HG03097 (cell line): ENCODE measurements at regions not wholly inside any gene's neighbourhood (a gene's known extent, or its start where the extent isn't known, plus 50 kb on each side); places are given as distances from the start of the nearest gene placed in this dataset.

Experiments used
- ATAC-seq: cut with Tn5 transposase; IDR thresholded peaks from one replicate; pipeline ENCODE4 v1.9.1; 2021; ENCODE audit not compliant: unreplicated experiment, low FRiP score

GRCh38 chr13:108156749-108157148, 58.6 kb downstream of the LIG4 start:
- no peak for ATAC-seq

DNA sequence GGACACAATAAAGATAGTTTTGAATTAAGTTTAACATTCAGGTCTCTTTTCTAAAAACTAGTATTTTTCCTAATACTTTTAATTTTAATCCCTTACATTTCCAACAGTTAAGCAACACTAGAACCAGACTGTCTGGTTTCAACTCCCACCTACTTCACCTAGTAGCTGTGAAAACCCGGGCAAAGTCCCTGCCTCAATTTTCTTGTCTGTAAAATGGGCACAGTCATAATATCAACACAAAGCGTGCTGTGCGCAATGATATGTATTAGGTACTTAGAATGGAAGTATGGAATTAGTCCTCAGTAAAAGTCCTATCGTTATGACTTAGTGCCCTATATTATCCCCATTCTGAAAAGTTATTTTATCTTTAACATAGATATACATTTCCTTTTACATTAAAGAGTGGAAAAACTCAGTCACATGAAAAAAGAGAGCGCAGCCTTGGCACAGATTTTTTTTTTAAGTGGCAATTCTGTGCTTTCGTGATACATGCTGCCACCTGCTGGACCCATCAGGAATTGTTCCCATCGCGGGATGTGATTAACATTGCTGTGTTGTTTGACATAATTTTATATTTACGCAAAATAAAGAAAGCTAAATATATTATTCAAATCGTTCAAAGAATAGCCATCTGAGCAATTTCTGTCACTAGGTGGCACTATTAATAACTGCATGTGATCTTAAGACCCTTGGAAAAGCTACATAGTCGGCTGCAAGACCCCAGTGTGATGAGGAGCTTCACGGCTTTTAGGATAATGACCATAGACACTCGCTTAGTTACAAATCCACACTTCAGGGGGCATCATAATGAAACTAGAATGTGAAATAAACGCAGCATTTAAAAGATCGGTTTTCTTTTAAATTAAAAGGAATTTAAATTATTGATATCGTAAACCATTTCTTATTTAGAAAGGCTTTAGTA, 59.9 kb downstream of the LIG4 start:
- ATAC-seq = no peak

DNA sequence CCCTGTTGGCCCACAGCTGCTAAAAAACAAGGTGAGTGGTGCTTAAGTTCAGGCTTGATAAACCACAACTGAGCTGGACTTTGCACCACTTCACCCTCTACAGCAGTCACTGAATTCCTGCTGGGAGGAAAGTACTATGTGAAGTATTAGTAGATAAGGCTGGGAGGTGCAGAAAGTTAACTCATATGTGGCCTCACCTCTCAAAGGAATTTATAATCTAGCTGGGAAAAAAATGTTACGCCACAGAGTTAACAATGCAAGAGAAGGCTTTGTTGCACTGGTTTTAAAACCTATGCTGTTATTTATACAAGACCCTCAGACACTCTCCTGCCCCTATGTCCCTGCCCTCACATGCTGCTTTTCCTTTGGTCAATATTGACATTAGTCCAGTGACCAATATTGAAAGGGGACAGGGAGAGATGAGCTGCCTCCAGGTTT, 60.9 kb downstream of the LIG4 start:
- ATAC-seq = no peak

GRCh38 chr13:108146642-108147041, 68.7 kb downstream of the LIG4 start:
- no peak for ATAC-seq

- no peak for ATAC-seq
Measured at GRCh38 chr13:108142702-108143436, 72.5 kb downstream of the LIG4 start.

GRCh38 chr13:108137176-108137575, 78.2 kb downstream of the LIG4 start:
- no peak for ATAC-seq

- ATAC-seq = no peak
Measured at GRCh38 chr13:108127406-108127805, 87.9 kb downstream of the LIG4 start.

GRCh38 chr13:108126056-108126455, 89.3 kb downstream of the LIG4 start:
- ATAC-seq = no peak

- ATAC-seq = no peak
Measured at GRCh38 chr13:108121406-108121805, 93.9 kb downstream of the LIG4 start.

DNA sequence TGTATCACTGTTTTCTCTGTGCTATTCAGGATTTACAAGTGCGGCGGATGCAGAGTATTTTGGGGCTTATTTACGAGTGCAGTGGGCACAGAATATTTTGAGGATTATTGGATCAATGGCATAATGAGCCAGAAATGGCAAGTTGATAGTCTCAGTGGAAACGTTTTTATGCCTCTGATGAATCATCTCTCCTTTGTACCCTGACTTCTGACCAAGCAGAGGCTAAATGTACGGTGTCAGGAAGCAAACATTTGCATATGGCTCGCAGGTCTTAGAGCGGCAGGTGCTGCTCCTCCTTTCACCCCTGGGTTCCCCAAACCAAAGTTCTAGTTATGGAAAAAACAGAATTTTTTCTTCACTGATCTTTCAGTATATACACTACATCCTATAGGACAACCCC, 94.5 kb downstream of the LIG4 start:
- no peak for ATAC-seq

- no peak for ATAC-seq
Measured at GRCh38 chr13:108120302-108120701, 95.0 kb downstream of the LIG4 start.

- ATAC-seq = no peak
Measured at GRCh38 chr13:108115738-108116137, 99.6 kb downstream of the LIG4 start.

- no peak for ATAC-seq
Measured at GRCh38 chr13:108113407-108113806, 101.9 kb downstream of the LIG4 start.

GRCh38 chr13:108104736-108105135, 110.6 kb downstream of the LIG4 start:
- ATAC-seq = no peak

GRCh38 chr13:108102771-108103170, 112.6 kb downstream of the LIG4 start:
- no peak for ATAC-seq

DNA sequence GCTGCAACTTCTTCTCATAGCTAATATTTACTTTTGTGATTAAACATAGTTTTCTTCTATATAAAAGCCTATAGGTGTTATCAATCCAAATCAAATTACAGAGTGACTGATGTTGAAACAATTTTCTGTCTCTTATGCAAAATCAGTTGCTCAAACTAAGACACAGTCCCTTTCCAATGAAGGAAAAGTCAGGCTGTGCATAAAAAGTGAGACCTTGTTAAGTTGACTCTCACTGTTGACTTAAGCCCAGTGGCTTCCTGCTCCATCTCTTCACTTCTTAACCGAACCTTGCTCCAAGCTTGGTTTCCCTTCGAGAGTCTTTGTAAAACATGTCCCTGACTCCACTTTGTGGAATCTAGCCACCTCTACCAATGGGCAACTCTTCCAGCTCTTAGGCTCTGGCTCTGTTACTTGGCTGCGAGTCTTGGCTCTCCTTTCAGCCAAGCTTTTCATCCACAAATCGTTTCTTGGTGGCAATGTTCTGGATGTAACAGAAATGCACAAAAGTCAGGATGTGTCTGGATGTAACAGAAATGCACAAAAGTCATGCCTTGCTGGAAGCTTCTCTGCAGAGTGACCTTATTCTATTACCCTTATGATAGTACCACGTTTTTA, 118.9 kb downstream of the LIG4 start:
- no peak for ATAC-seq

- ATAC-seq = no peak
Measured at GRCh38 chr13:108095036-108095435, 120.3 kb downstream of the LIG4 start.

GRCh38 chr13:108093616-108094015, 121.7 kb downstream of the LIG4 start:
- no peak for ATAC-seq

DNA sequence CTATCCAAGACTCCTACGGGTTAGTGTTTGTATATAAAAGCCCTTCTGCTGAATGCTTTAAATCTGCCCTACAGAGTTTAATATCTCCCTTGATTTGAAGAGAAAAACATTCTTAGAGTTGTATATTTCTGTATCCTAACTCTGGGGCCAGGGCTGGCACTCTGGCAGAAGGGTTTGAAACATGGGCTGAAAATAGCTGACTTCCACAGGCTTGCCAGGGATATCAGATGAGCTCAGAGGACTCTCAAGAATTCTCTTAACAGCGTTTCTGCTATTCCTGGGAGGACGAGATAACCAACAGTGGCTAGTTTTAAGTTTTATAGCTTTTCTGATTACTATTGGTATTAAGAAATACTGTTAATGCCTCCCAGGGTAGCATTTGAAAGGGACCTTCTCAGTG, 127.5 kb downstream of the LIG4 start:
- ATAC-seq = no peak

DNA sequence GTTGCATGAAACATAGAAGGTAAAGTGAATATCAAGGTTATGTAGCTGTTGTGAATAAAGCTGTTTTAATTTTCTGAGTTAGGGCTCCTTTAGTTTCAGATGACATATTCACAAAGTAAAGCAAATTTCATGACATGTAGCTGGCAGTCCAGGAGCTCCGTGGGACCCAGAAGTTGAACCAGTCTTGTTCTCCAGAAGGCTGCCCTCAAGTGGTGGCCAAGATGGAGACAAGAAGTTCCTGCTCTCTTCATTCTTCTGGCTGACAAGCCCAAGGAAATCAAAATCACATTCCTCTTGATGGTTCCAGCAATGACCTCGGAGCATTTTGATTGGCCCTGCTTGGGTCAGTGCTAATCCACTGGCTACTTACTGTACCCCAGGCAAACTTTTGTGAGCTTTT, 128.7 kb downstream of the LIG4 start:
- ATAC-seq = no peak

- no peak for ATAC-seq
Measured at GRCh38 chr13:108084840-108085239, 130.5 kb downstream of the LIG4 start.
